GM12878 (cell line): ENCODE measurements at regions not wholly inside any gene's neighbourhood (a gene's known extent, or its start where the extent isn't known, plus 50 kb on each side); places are given as distances from the start of the nearest gene placed in this dataset.

ENCODE experiments used
- ATAC-seq: fragments of 200-7000 bp; cut with Tn5 transposase; 3 replicates; pipeline ENCODE4 v1.9.1; 2020; ENCODE audit warnings: mild to moderate bottlenecking, moderate library complexity
- BruUV-seq: library from RNA; stranded (reverse); fragments of 400-500 nt; replicated peaks from 2 replicates; lab custom pipeline; 2021; lab: Mats Ljungman, UMichigan
- CTCF ChIA-PET: fragments of 300-600 bp; sonication (Branson Sonifier 250); formaldehyde crosslinking; extraction: SDS; loops from one replicate; lab custom pipeline; 2021; ENCODE audit warnings: inconsistent platforms; lab: Yijun Ruan, JAX
- POLR2A ChIA-PET: fragments of 350-600 bp; formaldehyde crosslinking; extraction: SDS; loops from one replicate; lab custom pipeline; 2021; ENCODE audit warnings: inconsistent platforms; lab: Charles Lee
- RAD21 ChIA-PET: fragments of 300-600 bp; sonication (Branson Sonifier 250); formaldehyde crosslinking; loops from one replicate; lab custom pipeline; 2023; ENCODE audit warnings: antibody characterized with exemption; ENCODE audit not compliant: unreplicated experiment; lab: Charles Lee
- SMC1A ChIA-PET: fragments of 300-600 bp; sonication (Branson Sonifier 250); formaldehyde crosslinking; loops from one replicate; lab custom pipeline; 2023; ENCODE audit not compliant: unreplicated experiment, uncharacterized antibody; lab: Charles Lee
- DNase-seq: peaks from one replicate; pipeline ENCODE4 v3.0.0-alpha.2; 2011; ENCODE audit warnings: low read depth, low spot score
- FAIRE-seq: peaks from 3 replicates; lab custom pipeline; 2011; peaks lifted over from hg19 to GRCh38; lab: Jason Lieb, UNC
- H2AFZ ChIP-seq: 2 replicates; pipeline ENCODE4 v1.6.0; 2011; ENCODE audit warnings: low read depth, low read length, control low read depth; ENCODE audit not compliant: control insufficient read depth
- H3K27ac ChIP-seq: 2 replicates; pipeline ENCODE4 v1.5.1; 2011; ENCODE audit warnings: control low read depth; ENCODE audit not compliant: control insufficient read depth, insufficient read depth
- H3K27me3 ChIP-seq, 2 experiments: replicated peaks in 1 of 2; 2 replicates each; pipeline versions ENCODE4 v1.6.0 to v1.6.1; 2011; ENCODE audit warnings: low read length in 1 of 2; ENCODE audit not compliant: control insufficient read depth in 2 of 2, insufficient read depth in 2 of 2
- H3K36me3 ChIP-seq, 2 experiments: 2 replicates each; pipeline ENCODE4 v1.5.1; 2011; ENCODE audit warnings: low read length in 1 of 2; ENCODE audit not compliant: control insufficient read depth in 2 of 2, insufficient read depth in 2 of 2
- H3K4me1 ChIP-seq: 2 replicates; pipeline ENCODE4 v1.6.1; 2011; ENCODE audit warnings: mild to moderate bottlenecking, low read length, moderate library complexity, mixed read lengths; ENCODE audit not compliant: control insufficient read depth, insufficient read depth
- H3K4me2 ChIP-seq: 2 replicates; pipeline ENCODE4 v1.6.0; 2011; ENCODE audit warnings: control low read depth; ENCODE audit not compliant: control insufficient read depth, insufficient read depth
- H3K4me3 ChIP-seq: fragments of 200-600 bp; sonication (generic); 2 replicates; pipeline ENCODE4 v1.5.1; 2016
- H3K79me2 ChIP-seq: 2 replicates; pipeline ENCODE4 v1.6.0; 2011; ENCODE audit warnings: low read length; ENCODE audit not compliant: control insufficient read depth, insufficient read depth
- H3K9ac ChIP-seq: 2 replicates; pipeline ENCODE4 v1.8.0; 2011; ENCODE audit warnings: low read length, control low read depth, mixed read lengths; ENCODE audit not compliant: control insufficient read depth, insufficient read depth
- H3K9me3 ChIP-seq: replicated peaks from 3 replicates; pipeline ENCODE4 v1.5.1; 2011; ENCODE audit warnings: mild to moderate bottlenecking, low read length; ENCODE audit not compliant: control insufficient read depth, insufficient read depth
- H4K20me1 ChIP-seq: 2 replicates; pipeline ENCODE4 v1.6.0; 2011; ENCODE audit not compliant: control insufficient read depth, insufficient read depth
- BCL11A ChIP-seq: IDR thresholded peaks from 2 replicates; pipeline ENCODE4 v1.6.1; 2011; ENCODE audit warnings: low read depth, low read length
- BCL3 ChIP-seq: IDR thresholded peaks from 2 replicates; pipeline ENCODE4 v1.6.1; 2011; ENCODE audit warnings: borderline replicate concordance, low read depth, mild to moderate bottlenecking, moderate library complexity, low read length; ENCODE audit not compliant: insufficient read depth, poor library complexity, severe bottlenecking
- CEBPZ ChIP-seq: fragments of 150-350 bp; IDR thresholded peaks from 2 replicates; pipeline ENCODE4 v1.6.1; 2016; ENCODE audit warnings: low read depth, low read length
- HCFC1 ChIP-seq: fragments of 150-350 bp; IDR thresholded peaks from 2 replicates; pipeline ENCODE4 v1.6.1; 2014; ENCODE audit warnings: low read length
- IRF5 ChIP-seq: fragments of 450-650 bp; IDR thresholded peaks from 2 replicates; pipeline ENCODE4 v1.6.1; 2017; ENCODE audit warnings: borderline replicate concordance
- MLLT1 ChIP-seq: fragments of 450-650 bp; IDR thresholded peaks from 2 replicates; pipeline ENCODE4 v1.6.1; 2016; ENCODE audit warnings: mild to moderate bottlenecking
- MTA3 ChIP-seq: IDR thresholded peaks from 2 replicates; pipeline ENCODE4 v1.6.1; 2012; ENCODE audit warnings: low read length, inconsistent platforms, borderline replicate concordance
- MYC ChIP-seq: IDR thresholded peaks from 2 replicates; pipeline ENCODE4 v1.6.1; 2011; ENCODE audit warnings: mild to moderate bottlenecking, low read length, moderate library complexity, inconsistent platforms; ENCODE audit not compliant: insufficient read depth, insufficient replicate concordance, insufficient read length, severe bottlenecking
- USF1 ChIP-seq: IDR thresholded peaks from 2 replicates; pipeline ENCODE4 v1.6.1; 2011; ENCODE audit warnings: borderline replicate concordance, low read depth, mild to moderate bottlenecking, moderate library complexity, mixed read lengths, low read length; ENCODE audit not compliant: insufficient read depth; ENCODE audit errors: extremely low read length
- ZNF592 ChIP-seq: fragments of 450-650 bp; IDR thresholded peaks from 2 replicates; pipeline ENCODE4 v1.6.1; 2017; ENCODE audit warnings: mild to moderate bottlenecking, moderate library complexity
- WGBS: methylation state at CpG from one replicate; pipeline ENCODE4 v1.1.6; 2016; ENCODE audit warnings: low lambda C conversion rate; ENCODE audit not compliant: insufficient replicate concordance, insufficient coverage; ENCODE audit errors: missing lambda C conversion rate; 5-methylcytosine and 5-hydroxymethylcytosine counted together
- in situ Hi-C: fragments of 300-500 bp; cut with MboI; formaldehyde crosslinking; loops from 9 replicates; pipeline ENCODE4 v1.14.3; 2018; ENCODE audit warnings: mixed read lengths
- intact Hi-C: fragments of 100-400 bp; cut with micrococcal nuclease; formaldehyde crosslinking; loops from one replicate; pipeline ENCODE4 v1.14.2; 2022; ENCODE audit not compliant: unreplicated experiment

- no peak for FAIRE-seq
- 41% methylated on average over 6 of the region's 6 CpGs for WGBS
- TF ChIP-seq USF1, result no peak
- no peak for TF ChIP-seq MTA3
- no peak for TF ChIP-seq CEBPZ
- no peak for TF ChIP-seq MYC
- no peak for TF ChIP-seq BCL3
- no peak for TF ChIP-seq IRF5
- no peak for TF ChIP-seq MLLT1
- no peak for TF ChIP-seq ZNF592
- no peak for TF ChIP-seq HCFC1
- TF ChIP-seq BCL11A, result no peak
These were observed 85.3 kb upstream of the SLC6A6 start for GRCh38 chr3:14317057-14317553.

More at GRCh38 chr3:14317057-14317553, 85.3 kb upstream of the SLC6A6 start:
- H3K79me2 ChIP-seq, result no peaks in the 10 kb centered on the region
- H2AFZ ChIP-seq, result no peak overlapping the region
- intact Hi-C loops (no loop called here), in situ Hi-C loops (no loop called here)
- RAD21 ChIA-PET, result no interaction called here
- no peak overlapping the region for H3K4me3 ChIP-seq
- H3K9ac ChIP-seq, result no peak overlapping the region
- DNase-seq (no peak), ATAC-seq (no peak)
- CTCF ChIA-PET, result interaction anchor here (1.2 kb wide), 1 partner anchor 14 kb away, joined by 3 read pairs; no protein-coding TSS in a partner anchor
- BruUV-seq, result no TSS peak
- H3K4me2 ChIP-seq, result no peak overlapping the region
- no peaks in the 10 kb centered on the region for H4K20me1 ChIP-seq
- POLR2A ChIA-PET, result no interaction called here
- SMC1A ChIA-PET, result no interaction called here
- no peaks in the 10 kb centered on the region; a peak in 1 of 4 replicates for H3K27me3 ChIP-seq
- no peaks in the 10 kb centered on the region for H3K36me3 ChIP-seq
- no peak overlapping the region for H3K27ac ChIP-seq
- peaks cover 3% of the 10 kb centered on the region; the same call in 1 of the 2 replicates for H3K4me1 ChIP-seq
- H3K9me3 ChIP-seq, result peaks cover 5% of the 10 kb centered on the region
